DOHH2 (cell line): ENCODE measurements at regions not wholly inside any gene's neighbourhood (a gene's known extent, or its start where the extent isn't known, plus 50 kb on each side); places are given as distances from the start of the nearest gene placed in this dataset.
"Not testable (repeated sequence)": the region's sequence is repeated elsewhere in the genome, so short reads cannot be mapped to it uniquely, and the experiment has no call there.

Experiments used
- H3F3A ChIP-seq: fragments of 200-600 bp; sonication (generic), shearing (Covaris generic); 2 replicates; pipeline ENCODE4 v1.6.0; 2016; ENCODE audit warnings: antibody characterized with exemption, mild to moderate bottlenecking; ENCODE audit not compliant: control insufficient read depth, insufficient read depth
- H3K27ac ChIP-seq: fragments of 200-600 bp; sonication (generic); 2 replicates; pipeline ENCODE4 v1.5.1; 2014; ENCODE audit warnings: low read depth, mild to moderate bottlenecking, low read length, moderate library complexity
- H3K27me3 ChIP-seq: fragments of 200-600 bp; sonication (generic); 2 replicates; pipeline ENCODE4 v1.6.1; 2014; ENCODE audit warnings: mild to moderate bottlenecking, low read length, mixed read lengths; ENCODE audit not compliant: control insufficient read depth
- H3K36me3 ChIP-seq: fragments of 200-600 bp; sonication (generic); 2 replicates; pipeline ENCODE4 v1.6.1; 2014; ENCODE audit warnings: mild to moderate bottlenecking, low read length, moderate library complexity, mixed read lengths; ENCODE audit not compliant: control insufficient read depth
- H3K4me1 ChIP-seq: fragments of 200-600 bp; sonication (generic); 2 replicates; pipeline ENCODE4 v1.6.1; 2014; ENCODE audit warnings: mild to moderate bottlenecking, low read length, mixed read lengths; ENCODE audit not compliant: control insufficient read depth
- H3K4me2 ChIP-seq: fragments of 200-600 bp; sonication (generic); 2 replicates; pipeline ENCODE4 v1.6.0; 2014; ENCODE audit warnings: mild to moderate bottlenecking, low read length, moderate library complexity
- H3K4me3 ChIP-seq: fragments of 200-600 bp; sonication (generic); 2 replicates; pipeline ENCODE4 v1.5.1; 2014; ENCODE audit warnings: mild to moderate bottlenecking, low read length, mixed read lengths
- H3K79me2 ChIP-seq: fragments of 200-600 bp; sonication (generic); 2 replicates; pipeline ENCODE4 v1.6.1; 2014; ENCODE audit warnings: mild to moderate bottlenecking, low read length, mixed read lengths; ENCODE audit not compliant: control insufficient read depth
- H3K9me2 ChIP-seq: fragments of 200-600 bp; sonication (generic); replicated peaks from 2 replicates; pipeline ENCODE4 v1.6.1; 2014; ENCODE audit warnings: mild to moderate bottlenecking, low read length, mixed read lengths; ENCODE audit not compliant: control insufficient read depth
- H3K9me3 ChIP-seq: fragments of 200-600 bp; sonication (generic); 2 replicates; pipeline ENCODE4 v1.6.1; 2014; ENCODE audit warnings: antibody characterized with exemption, low read length, mixed read lengths; ENCODE audit not compliant: control insufficient read depth, insufficient read depth
- H4K20me1 ChIP-seq: fragments of 200-600 bp; sonication (generic); 2 replicates; pipeline ENCODE4 v1.6.0; 2014; ENCODE audit warnings: low read depth, mild to moderate bottlenecking, antibody characterized with exemption, low read length, moderate library complexity; ENCODE audit not compliant: control insufficient read depth, insufficient read depth
- EZH2phosphoT487 ChIP-seq: fragments of 200-600 bp; sonication (generic); IDR thresholded peaks from 2 replicates; pipeline ENCODE4 v1.6.1; 2017; ENCODE audit warnings: borderline replicate concordance, mild to moderate bottlenecking, antibody characterized with exemption, low read length, moderate library complexity, mixed read lengths
- TF ChIP-seq, protein P1 (sequence below): fragments of 200-600 bp; sonication (generic); IDR thresholded peaks from one replicate; pipeline ENCODE4 v1.5.1; 2014; ENCODE audit warnings: antibody characterized with exemption, mild to moderate bottlenecking, low read depth, low read length; ENCODE audit not compliant: poor library complexity, severe bottlenecking

DNA sequence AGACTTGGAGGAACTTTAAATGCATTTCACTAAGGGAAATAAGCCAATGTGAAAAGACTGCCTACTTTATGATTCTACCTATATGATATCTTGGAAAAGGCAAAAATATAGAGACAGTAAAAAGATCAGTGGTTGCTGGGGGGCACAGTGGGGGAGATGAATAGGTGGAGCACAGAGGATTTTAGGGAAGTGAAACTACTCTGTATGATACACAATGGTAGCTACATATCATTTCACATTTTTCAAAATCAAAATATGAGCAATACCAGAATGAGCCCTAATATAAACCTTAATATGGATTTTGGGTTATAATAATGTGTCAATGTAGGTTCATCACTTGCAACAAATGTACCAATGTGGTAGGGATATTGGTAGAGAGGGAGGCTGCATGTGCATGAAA, 161.4 kb upstream of the HTR1E start:
- no peaks in the 10 kb centered on the region for H3K27me3 ChIP-seq
- no peak for TF ChIP-seq EZH2phosphoT487
- TF ChIP-seq, protein P1, sequence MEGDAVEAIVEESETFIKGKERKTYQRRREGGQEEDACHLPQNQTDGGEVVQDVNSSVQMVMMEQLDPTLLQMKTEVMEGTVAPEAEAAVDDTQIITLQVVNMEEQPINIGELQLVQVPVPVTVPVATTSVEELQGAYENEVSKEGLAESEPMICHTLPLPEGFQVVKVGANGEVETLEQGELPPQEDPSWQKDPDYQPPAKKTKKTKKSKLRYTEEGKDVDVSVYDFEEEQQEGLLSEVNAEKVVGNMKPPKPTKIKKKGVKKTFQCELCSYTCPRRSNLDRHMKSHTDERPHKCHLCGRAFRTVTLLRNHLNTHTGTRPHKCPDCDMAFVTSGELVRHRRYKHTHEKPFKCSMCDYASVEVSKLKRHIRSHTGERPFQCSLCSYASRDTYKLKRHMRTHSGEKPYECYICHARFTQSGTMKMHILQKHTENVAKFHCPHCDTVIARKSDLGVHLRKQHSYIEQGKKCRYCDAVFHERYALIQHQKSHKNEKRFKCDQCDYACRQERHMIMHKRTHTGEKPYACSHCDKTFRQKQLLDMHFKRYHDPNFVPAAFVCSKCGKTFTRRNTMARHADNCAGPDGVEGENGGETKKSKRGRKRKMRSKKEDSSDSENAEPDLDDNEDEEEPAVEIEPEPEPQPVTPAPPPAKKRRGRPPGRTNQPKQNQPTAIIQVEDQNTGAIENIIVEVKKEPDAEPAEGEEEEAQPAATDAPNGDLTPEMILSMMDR, result no peak
- no peak overlapping the region for H3K27ac ChIP-seq
- H3F3A ChIP-seq, result no peaks in the 10 kb centered on the region
- H4K20me1 ChIP-seq, result no peaks in the 10 kb centered on the region
- H3K9me2 ChIP-seq, result no peaks in the 10 kb centered on the region
- no peaks in the 10 kb centered on the region for H3K9me3 ChIP-seq
- no peaks in the 10 kb centered on the region for H3K4me1 ChIP-seq
- H3K4me3 ChIP-seq, result no peak overlapping the region
- no peaks in the 10 kb centered on the region for H3K36me3 ChIP-seq
- no peak overlapping the region for H3K4me2 ChIP-seq
- H3K79me2 ChIP-seq, result no peaks in the 10 kb centered on the region

DNA sequence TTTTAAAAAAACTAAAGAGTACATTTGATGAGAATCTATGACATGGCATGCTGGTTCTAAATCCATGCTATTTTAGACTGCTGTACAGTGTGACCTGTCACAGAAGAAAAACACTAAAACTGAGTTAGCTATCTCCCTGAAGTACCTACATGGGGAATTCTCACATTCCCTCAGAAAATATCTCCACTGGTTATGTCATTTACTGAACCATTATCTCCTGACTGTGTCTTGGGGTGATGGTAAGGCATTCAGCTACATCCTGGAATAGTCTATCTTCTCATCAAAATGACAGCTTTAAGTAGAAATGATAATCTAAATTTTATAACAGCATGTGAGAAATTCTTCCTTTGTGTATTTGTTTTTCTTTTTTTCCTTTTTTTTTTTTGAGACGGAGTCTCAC, 172.1 kb upstream of the HTR1E start:
- H3K4me1 ChIP-seq, result no peaks in the 10 kb centered on the region
- no peaks in the 10 kb centered on the region for H4K20me1 ChIP-seq
- H3K4me2 ChIP-seq, result no peak overlapping the region
- no peaks in the 10 kb centered on the region for H3K9me2 ChIP-seq
- H3F3A ChIP-seq, result no peaks in the 10 kb centered on the region
- H3K9me3 ChIP-seq, result peaks cover 3% of the 10 kb centered on the region; the same call in 1 of the 2 replicates
- H3K79me2 ChIP-seq, result no peaks in the 10 kb centered on the region
- TF ChIP-seq EZH2phosphoT487, result no peak
- TF ChIP-seq, protein P1, result no peak
- no peak overlapping the region for H3K4me3 ChIP-seq
- no peaks in the 10 kb centered on the region for H3K36me3 ChIP-seq
- H3K27me3 ChIP-seq, result no peaks in the 10 kb centered on the region
- no peak overlapping the region for H3K27ac ChIP-seq

DNA sequence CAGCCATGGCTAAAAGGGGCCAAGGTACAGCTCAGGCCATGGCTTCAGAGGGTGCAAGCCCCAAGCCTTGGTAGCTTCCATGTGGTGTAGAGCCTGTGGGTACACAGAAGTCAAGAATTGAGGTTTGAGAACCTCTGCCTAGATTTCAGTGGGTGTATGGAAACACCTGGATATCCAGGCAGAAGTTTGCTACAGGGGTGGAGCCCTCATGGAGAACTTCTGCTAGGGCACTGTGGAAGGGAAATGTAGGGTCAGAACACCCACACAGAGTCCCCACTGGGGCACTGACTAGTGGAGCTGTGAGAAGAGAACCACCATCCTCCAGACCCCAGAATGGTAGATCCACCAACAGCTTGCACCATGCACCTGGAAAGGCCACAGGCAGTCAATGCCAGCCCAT, 177.4 kb upstream of the HTR1E start:
- H3K9me3 ChIP-seq, H3F3A ChIP-seq, H3K9me2 ChIP-seq, H3K79me2 ChIP-seq, H3K4me2 ChIP-seq, H3K4me1 ChIP-seq, H3K27me3 ChIP-seq, H3K36me3 ChIP-seq, H3K4me3 ChIP-seq, H3K27ac ChIP-seq, H4K20me1 ChIP-seq: not testable (repeated sequence)

DNA sequence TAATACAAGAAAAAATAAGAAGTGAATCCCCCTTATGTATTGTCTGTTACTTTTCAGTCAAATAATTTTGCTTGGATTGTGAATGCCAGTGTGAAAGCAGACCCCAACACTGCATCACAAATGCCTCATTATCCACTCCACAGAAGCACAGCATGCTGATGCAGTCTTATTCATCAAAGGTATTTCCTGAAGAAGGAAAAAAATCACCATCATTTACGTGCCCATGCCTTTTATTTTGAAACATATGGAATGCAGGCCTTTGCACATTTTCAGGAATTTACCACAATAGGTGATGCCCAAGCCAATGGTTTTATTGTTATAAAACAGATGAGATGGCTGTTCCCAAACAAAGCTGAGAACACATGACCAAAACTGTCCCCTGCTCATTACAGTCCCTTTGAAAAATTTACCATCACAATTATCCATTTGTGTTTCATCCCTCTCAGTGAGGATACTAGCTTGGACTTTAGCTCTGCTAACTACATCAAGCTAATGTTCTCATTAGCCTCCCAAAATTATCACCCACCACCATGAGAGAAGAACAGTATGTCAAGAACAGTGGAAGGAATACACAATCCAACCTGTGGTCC, 180.6 kb upstream of the HTR1E start:
- H3K36me3 ChIP-seq, result no peaks in the 10 kb centered on the region
- H3K27me3 ChIP-seq, result no peaks in the 10 kb centered on the region
- H3K4me1 ChIP-seq, result no peaks in the 10 kb centered on the region
- no peaks in the 10 kb centered on the region for H3K9me2 ChIP-seq
- H3K27ac ChIP-seq, result no peak overlapping the region
- H3K4me2 ChIP-seq, result no peak overlapping the region
- H4K20me1 ChIP-seq, result no peaks in the 10 kb centered on the region
- H3K79me2 ChIP-seq, result no peaks in the 10 kb centered on the region
- no peaks in the 10 kb centered on the region for H3F3A ChIP-seq
- no peak overlapping the region for H3K4me3 ChIP-seq
- H3K9me3 ChIP-seq, result peaks cover 8% of the 10 kb centered on the region; the same call in 1 of the 2 replicates
- TF ChIP-seq EZH2phosphoT487, result no peak
- TF ChIP-seq, protein P1, result no peak
